Fibroblast of skin of right quadriceps (primary cell): ENCODE measurements at regions not wholly inside any gene's neighbourhood (a gene's known extent, or its start where the extent isn't known, plus 50 kb on each side); places are given as distances from the start of the nearest gene placed in this dataset.
"Not testable (repeated sequence)": the region's sequence is repeated elsewhere in the genome, so short reads cannot be mapped to it uniquely, and the experiment has no call there.

Experiments
- DNase-seq: peaks from one replicate; pipeline ENCODE4 v3.0.0-alpha.2; 2013

- DNase-seq: no peak
Measured at GRCh38 chr22:27240298-27241075, 561.1 kb downstream of the MN1 start.

- DNase-seq: no peak
Measured at GRCh38 chr22:27241430-27242321, 559.9 kb downstream of the MN1 start.

- no peak for DNase-seq
Measured at GRCh38 chr22:27242474-27242873, 559.1 kb downstream of the MN1 start.

- no peak for DNase-seq
Measured at GRCh38 chr22:27242917-27243589, 558.5 kb downstream of the MN1 start.

- no peak for DNase-seq
Measured at GRCh38 chr22:27244328-27244727, 557.2 kb downstream of the MN1 start.

GRCh38 chr22:27245056-27245455 is 556.5 kb downstream of the MN1 start:
- DNase-seq: no peak

- DNase-seq: no peak
Measured at GRCh38 chr22:27246558-27246957, 555.0 kb downstream of the MN1 start.

GRCh38 chr22:27247701-27248434 is 553.7 kb downstream of the MN1 start:
- peak; percentile 30 for DNase-seq

- DNase-seq: no peak
Measured at GRCh38 chr22:27250418-27250817, 551.1 kb downstream of the MN1 start.

- no peak for DNase-seq
Measured at GRCh38 chr22:27250886-27251285, 550.7 kb downstream of the MN1 start.

GRCh38 chr22:27251563-27251962 is 550.0 kb downstream of the MN1 start:
- DNase-seq: no peak

GRCh38 chr22:27252282-27253049 is 549.1 kb downstream of the MN1 start:
- peak; percentile 96 for DNase-seq

- no peak for DNase-seq
Measured at GRCh38 chr22:27253108-27253902, 548.3 kb downstream of the MN1 start.

GRCh38 chr22:27254063-27254462 is 547.5 kb downstream of the MN1 start:
- DNase-seq: not testable (repeated sequence)

GRCh38 chr22:27255580-27255979 is 546.0 kb downstream of the MN1 start:
- DNase-seq: no peak

GRCh38 chr22:27257987-27258386 is 543.6 kb downstream of the MN1 start:
- DNase-seq: no peak

GRCh38 chr22:27258616-27259172 is 542.9 kb downstream of the MN1 start:
- DNase-seq: no peak

GRCh38 chr22:27259433-27259832 is 542.1 kb downstream of the MN1 start:
- DNase-seq: no peak

GRCh38 chr22:27260087-27260698 is 541.4 kb downstream of the MN1 start:
- no peak for DNase-seq

- DNase-seq: peak; percentile 46
Measured at GRCh38 chr22:27262361-27262760, 539.2 kb downstream of the MN1 start.
